H1 (cell line): ENCODE measurements at regions not wholly inside any gene's neighbourhood (a gene's known extent, or its start where the extent isn't known, plus 50 kb on each side); places are given as distances from the start of the nearest gene placed in this dataset.

Experiments
- CHD7 ChIP-seq: fragments of 300-600 bp; sonication (generic); IDR thresholded peaks from 2 replicates; pipeline ENCODE4 v1.7.1; 2012; ENCODE audit warnings: low read length, moderate library complexity, mild to moderate bottlenecking, inconsistent platforms; ENCODE audit not compliant: insufficient replicate concordance
- HDAC6 ChIP-seq: IDR thresholded peaks from one replicate; pipeline ENCODE4 v1.7.1; 2012; ENCODE audit warnings: low read depth, mild to moderate bottlenecking, inconsistent platforms, low read length, moderate library complexity

DNA sequence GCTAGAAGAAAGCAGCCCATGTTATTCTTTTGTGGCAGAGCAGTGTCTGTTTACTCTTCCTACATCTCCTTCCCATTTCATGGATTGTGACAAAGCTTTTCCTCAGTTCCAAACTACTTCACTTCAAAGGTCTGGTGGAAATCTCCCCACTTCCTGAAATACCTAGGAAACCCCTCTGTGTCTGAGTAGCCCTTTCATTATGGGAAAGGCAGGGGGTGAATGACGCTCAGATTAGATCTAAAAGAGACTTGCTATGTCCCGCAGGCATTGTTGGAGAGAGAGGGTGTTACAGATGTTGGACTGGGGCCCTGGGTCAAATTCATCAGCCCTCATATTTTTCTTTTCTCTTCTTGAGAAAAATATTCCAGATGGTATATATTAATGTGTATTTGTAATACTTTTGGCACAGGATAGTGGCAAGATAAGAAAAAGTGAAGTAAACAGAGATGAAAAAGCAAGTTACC lies 675.0 kb downstream of the IRS1 start (continued):
- TF ChIP-seq CHD7 (no peak), HDAC6 (no peak)
